ENCODE measurements at regions not wholly inside any gene's neighbourhood (a gene's known extent, or its start where the extent isn't known, plus 50 kb on each side); places are given as distances from the start of the nearest gene placed in this dataset.

DNA sequence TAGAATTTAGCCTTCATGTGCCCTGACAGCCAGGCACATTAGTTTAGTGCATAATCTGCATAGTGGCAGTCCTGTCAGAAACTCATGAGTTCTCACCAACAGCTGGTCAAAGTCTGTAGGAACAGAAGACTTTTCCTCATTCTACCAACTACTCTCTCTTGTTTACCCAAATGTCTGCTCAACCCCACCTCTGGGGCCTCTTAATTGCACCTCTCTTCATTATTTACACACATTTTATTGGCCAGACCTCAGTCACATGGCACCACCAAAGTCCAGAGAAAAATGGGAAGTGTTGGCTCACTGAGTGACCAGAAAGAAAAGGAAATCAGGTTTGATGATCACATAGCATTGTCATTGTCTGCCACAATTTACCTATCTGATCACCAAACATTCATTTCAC, 114.6 kb upstream of the PLXNC1 start:
- in situ Hi-C loops (cut with MboI) (no loop called here), intact Hi-C loops (cut with micrococcal nuclease) (no loop called here)
- Histone ChIP-seq H3K36me3 (ENCODE audit: control insufficient read depth, insufficient read depth, low read length) (no peaks in the 10 kb centered on the region), H3K27ac (ENCODE audit: extremely low read depth, low read depth, low read length) (no peak overlapping the region), H3K4me2 (ENCODE audit: insufficient read depth, low read length) (no peak overlapping the region), H3K4me3 (no peak overlapping the region), H4K20me1 (replicated peaks; ENCODE audit: control insufficient read depth, insufficient read depth, low read length) (no peaks in the 10 kb centered on the region), H3K9me3 (replicated peaks; ENCODE audit: control insufficient read depth, insufficient read depth, low read depth, low read length) (no peaks in the 10 kb centered on the region), H3K9ac (ENCODE audit: insufficient read depth in 1 of 2, low read depth in 2 of 2, low read length in 2 of 2) (no peak overlapping the region), H2AFZ (ENCODE audit: low read depth, low read length) (no peak overlapping the region), H3K4me1 (replicated peaks in 1 of 2; ENCODE audit: control insufficient read depth in 2 of 2, insufficient read depth in 2 of 2, low read length in 2 of 2) (no peaks in the 10 kb centered on the region), H3K27me3 (ENCODE audit: control insufficient read depth in 2 of 2, insufficient read depth in 2 of 2, low read length in 2 of 2) (peaks cover 3 to 14% of the 10 kb centered on the region in 2 experiments; a peak in 2 of 5 replicates), H3K9me1 (ENCODE audit: control insufficient read depth, insufficient read depth, low read length) (no peaks in the 10 kb centered on the region), H3K79me2 (ENCODE audit: control insufficient read depth, insufficient read depth, low read length) (no peaks in the 10 kb centered on the region)
- CTCF ChIA-PET (ENCODE audit: low intra/inter-chr PET ratio): no interaction called here
- ATAC-seq: no peak
- no peak for DNase-seq (ENCODE audit: extremely low read depth in 1 of 4, low spot score in 3 of 4)
- BruUV-seq (replicated peaks): no TSS peak
- no peak for FAIRE-seq
- POLR2A ChIA-PET: no interaction called here
- TF ChIP-seq ZNF23 (CRISPR knock-in tag; IDR thresholded peaks at IDR 0.05): no peak
- TF ChIP-seq, protein P1, sequence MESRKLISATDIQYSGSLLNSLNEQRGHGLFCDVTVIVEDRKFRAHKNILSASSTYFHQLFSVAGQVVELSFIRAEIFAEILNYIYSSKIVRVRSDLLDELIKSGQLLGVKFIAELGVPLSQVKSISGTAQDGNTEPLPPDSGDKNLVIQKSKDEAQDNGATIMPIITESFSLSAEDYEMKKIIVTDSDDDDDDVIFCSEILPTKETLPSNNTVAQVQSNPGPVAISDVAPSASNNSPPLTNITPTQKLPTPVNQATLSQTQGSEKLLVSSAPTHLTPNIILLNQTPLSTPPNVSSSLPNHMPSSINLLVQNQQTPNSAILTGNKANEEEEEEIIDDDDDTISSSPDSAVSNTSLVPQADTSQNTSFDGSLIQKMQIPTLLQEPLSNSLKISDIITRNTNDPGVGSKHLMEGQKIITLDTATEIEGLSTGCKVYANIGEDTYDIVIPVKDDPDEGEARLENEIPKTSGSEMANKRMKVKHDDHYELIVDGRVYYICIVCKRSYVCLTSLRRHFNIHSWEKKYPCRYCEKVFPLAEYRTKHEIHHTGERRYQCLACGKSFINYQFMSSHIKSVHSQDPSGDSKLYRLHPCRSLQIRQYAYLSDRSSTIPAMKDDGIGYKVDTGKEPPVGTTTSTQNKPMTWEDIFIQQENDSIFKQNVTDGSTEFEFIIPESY (CRISPR knock-in tag; IDR thresholded peaks at IDR 0.05): no peak
- TF ChIP-seq ZKSCAN8 (CRISPR knock-in tag; IDR thresholded peaks at IDR 0.05): no peak
- TF ChIP-seq RAD51 (IDR thresholded peaks at IDR 0.05; ENCODE audit: borderline replicate concordance, low read depth): no peak
- no peak for TF ChIP-seq HOXB6 (CRISPR knock-in tag; IDR thresholded peaks at IDR 0.05; ENCODE audit: borderline replicate concordance)
- TF ChIP-seq, protein P2, sequence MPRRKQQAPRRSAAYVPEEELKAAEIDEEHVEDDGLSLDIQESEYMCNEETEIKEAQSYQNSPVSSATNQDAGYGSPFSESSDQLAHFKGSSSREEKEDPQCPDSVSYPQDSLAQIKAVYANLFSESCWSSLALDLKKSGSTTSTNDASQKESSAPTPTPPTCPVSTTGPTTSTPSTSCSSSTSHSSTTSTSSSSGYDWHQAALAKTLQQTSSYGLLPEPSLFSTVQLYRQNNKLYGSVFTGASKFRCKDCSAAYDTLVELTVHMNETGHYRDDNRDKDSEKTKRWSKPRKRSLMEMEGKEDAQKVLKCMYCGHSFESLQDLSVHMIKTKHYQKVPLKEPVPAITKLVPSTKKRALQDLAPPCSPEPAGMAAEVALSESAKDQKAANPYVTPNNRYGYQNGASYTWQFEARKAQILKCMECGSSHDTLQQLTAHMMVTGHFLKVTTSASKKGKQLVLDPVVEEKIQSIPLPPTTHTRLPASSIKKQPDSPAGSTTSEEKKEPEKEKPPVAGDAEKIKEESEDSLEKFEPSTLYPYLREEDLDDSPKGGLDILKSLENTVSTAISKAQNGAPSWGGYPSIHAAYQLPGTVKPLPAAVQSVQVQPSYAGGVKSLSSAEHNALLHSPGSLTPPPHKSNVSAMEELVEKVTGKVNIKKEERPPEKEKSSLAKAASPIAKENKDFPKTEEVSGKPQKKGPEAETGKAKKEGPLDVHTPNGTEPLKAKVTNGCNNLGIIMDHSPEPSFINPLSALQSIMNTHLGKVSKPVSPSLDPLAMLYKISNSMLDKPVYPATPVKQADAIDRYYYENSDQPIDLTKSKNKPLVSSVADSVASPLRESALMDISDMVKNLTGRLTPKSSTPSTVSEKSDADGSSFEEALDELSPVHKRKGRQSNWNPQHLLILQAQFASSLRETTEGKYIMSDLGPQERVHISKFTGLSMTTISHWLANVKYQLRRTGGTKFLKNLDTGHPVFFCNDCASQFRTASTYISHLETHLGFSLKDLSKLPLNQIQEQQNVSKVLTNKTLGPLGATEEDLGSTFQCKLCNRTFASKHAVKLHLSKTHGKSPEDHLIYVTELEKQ (CRISPR knock-in tag; IDR thresholded peaks at IDR 0.05): no peak
- no peak for TF ChIP-seq MAFK (IDR thresholded peaks at IDR 0.05; ENCODE audit: low read length)
- no peak for TF ChIP-seq FIP1L1 (IDR thresholded peaks at IDR 0.05; ENCODE audit: low read depth, low read length, poor library complexity, severe bottlenecking)
- TF ChIP-seq, protein P3, sequence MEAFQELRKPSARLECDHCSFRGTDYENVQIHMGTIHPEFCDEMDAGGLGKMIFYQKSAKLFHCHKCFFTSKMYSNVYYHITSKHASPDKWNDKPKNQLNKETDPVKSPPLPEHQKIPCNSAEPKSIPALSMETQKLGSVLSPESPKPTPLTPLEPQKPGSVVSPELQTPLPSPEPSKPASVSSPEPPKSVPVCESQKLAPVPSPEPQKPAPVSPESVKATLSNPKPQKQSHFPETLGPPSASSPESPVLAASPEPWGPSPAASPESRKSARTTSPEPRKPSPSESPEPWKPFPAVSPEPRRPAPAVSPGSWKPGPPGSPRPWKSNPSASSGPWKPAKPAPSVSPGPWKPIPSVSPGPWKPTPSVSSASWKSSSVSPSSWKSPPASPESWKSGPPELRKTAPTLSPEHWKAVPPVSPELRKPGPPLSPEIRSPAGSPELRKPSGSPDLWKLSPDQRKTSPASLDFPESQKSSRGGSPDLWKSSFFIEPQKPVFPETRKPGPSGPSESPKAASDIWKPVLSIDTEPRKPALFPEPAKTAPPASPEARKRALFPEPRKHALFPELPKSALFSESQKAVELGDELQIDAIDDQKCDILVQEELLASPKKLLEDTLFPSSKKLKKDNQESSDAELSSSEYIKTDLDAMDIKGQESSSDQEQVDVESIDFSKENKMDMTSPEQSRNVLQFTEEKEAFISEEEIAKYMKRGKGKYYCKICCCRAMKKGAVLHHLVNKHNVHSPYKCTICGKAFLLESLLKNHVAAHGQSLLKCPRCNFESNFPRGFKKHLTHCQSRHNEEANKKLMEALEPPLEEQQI (IDR thresholded peaks at IDR 0.05): no peak
- no peak for TF ChIP-seq MTF1 (CRISPR knock-in tag; IDR thresholded peaks at IDR 0.05; ENCODE audit: borderline replicate concordance)
- no peak for TF ChIP-seq ZNF830 (CRISPR knock-in tag; IDR thresholded peaks at IDR 0.05)
- TF ChIP-seq NBN (IDR thresholded peaks at IDR 0.05; ENCODE audit: low read depth): no peak
- TF ChIP-seq, protein P4, sequence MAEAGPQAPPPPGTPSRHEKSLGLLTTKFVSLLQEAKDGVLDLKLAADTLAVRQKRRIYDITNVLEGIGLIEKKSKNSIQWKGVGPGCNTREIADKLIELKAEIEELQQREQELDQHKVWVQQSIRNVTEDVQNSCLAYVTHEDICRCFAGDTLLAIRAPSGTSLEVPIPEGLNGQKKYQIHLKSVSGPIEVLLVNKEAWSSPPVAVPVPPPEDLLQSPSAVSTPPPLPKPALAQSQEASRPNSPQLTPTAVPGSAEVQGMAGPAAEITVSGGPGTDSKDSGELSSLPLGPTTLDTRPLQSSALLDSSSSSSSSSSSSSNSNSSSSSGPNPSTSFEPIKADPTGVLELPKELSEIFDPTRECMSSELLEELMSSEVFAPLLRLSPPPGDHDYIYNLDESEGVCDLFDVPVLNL (CRISPR knock-in tag; IDR thresholded peaks at IDR 0.05; ENCODE audit: low read depth): no peak
- TF ChIP-seq RCOR1 (IDR thresholded peaks at IDR 0.05; ENCODE audit: borderline replicate concordance in 1 of 2, low read depth in 2 of 2, low read length in 2 of 2): no peak
- TF ChIP-seq BCOR (IDR thresholded peaks at IDR 0.05): no peak

Measured in K562 (cell line).